Naive thymus-derived CD8-positive, alpha-beta T cell (primary cell): ENCODE measurements at regions not wholly inside any gene's neighbourhood (a gene's known extent, or its start where the extent isn't known, plus 50 kb on each side); places are given as distances from the start of the nearest gene placed in this dataset.
A peak's percentile ranks its signal among the peaks of the same experiment; 100 is the strongest.

Experiments
- ATAC-seq, 2 donors: fragments of 150-1000 bp; cut with Tn5 transposase in 1 of 2; sonication (Bioruptor Pico), chemical (Tn5 transposase) in 1 of 2; 1 replicate in 1 of 2; 2 replicates in 1 of 2; pipeline ENCODE4 v1.10.0; 2021; ENCODE audit warnings: mild to moderate bottlenecking in 2 of 2, moderate library complexity in 2 of 2
- POLR2A ChIA-PET: fragments of 350-600 bp; sonication (Branson Sonifier 250); formaldehyde crosslinking; loops from one replicate; lab custom pipeline; 2021; ENCODE audit warnings: antibody characterized with exemption; lab: Charles Lee
- DNase-seq, 10 donors: peaks; one replicate each; pipeline versions ENCODE4 v3.0.0 to v3.0.0-alpha.2; 2020 to 2022
- H3K27ac Mint-ChIP-seq, 10 donors: one replicate each; pipeline ENCODE4 v1.8.0; 2020 to 2022; ENCODE audit warnings: mild to moderate bottlenecking in 10 of 10, mixed read lengths in 10 of 10, moderate library complexity in 4 of 10, inconsistent platforms in 1 of 10
- H3K27me3 Mint-ChIP-seq, 5 donors: one replicate each; pipeline ENCODE4 v1.8.0; 2021 to 2022; ENCODE audit warnings: mixed read lengths in 5 of 5
- H3K36me3 Mint-ChIP-seq, 3 donors: one replicate each; pipeline ENCODE4 v1.8.0; 2020 to 2022; ENCODE audit warnings: mixed read lengths in 3 of 3, mild to moderate bottlenecking in 2 of 3, inconsistent platforms in 1 of 3
- H3K4me1 Mint-ChIP-seq, 4 donors: one replicate each; pipeline ENCODE4 v1.8.0; 2021 to 2022; ENCODE audit warnings: mixed read lengths in 4 of 4
- H3K4me3 Mint-ChIP-seq, 10 donors: one replicate each; pipeline ENCODE4 v1.8.0; 2020 to 2022; ENCODE audit warnings: mild to moderate bottlenecking in 10 of 10, mixed read lengths in 10 of 10, moderate library complexity in 6 of 10, inconsistent platforms in 1 of 10
- H3K9me3 Mint-ChIP-seq, 9 donors: one replicate each; pipeline ENCODE4 v1.8.0; 2020 to 2022; ENCODE audit warnings: mixed read lengths in 9 of 9, mild to moderate bottlenecking in 3 of 9, inconsistent platforms in 1 of 9, moderate library complexity in 1 of 9

DNA sequence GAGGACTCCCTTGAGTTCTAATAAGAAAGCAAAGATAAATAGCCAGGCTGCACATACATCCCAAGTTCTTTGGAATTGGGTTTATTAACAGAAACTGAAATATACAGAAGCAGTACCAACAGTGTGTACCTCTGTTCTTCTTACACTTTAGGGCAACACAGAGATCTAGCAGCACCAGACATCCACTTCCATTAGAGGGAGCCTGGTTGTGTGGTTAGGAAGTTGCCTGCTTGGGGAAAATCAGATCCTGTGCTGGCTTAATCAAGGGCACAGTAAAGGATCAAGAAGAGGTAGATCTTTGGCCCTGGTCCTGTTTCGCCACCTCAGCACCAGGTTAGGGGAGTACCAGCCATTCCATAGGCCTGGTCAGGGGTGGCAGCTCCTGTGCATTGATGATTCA, 231.1 kb upstream of the ARHGAP24 start:
- POLR2A ChIA-PET = no interaction called here
- Mint-ChIP-seq H3K4me1 (no peaks in the 10 kb centered on the region), H3K4me3 (no peak overlapping the region), H3K9me3 (peaks cover 2 to 52% (median 13%) of the 10 kb centered on the region in 9 donors), H3K27ac (no peak overlapping the region), H3K27me3 (peaks cover 0 to 4% (median 2%) of the 10 kb centered on the region in 5 donors), H3K36me3 (no peaks in the 10 kb centered on the region)
- ATAC-seq = no peak
- no peak for DNase-seq

DNA sequence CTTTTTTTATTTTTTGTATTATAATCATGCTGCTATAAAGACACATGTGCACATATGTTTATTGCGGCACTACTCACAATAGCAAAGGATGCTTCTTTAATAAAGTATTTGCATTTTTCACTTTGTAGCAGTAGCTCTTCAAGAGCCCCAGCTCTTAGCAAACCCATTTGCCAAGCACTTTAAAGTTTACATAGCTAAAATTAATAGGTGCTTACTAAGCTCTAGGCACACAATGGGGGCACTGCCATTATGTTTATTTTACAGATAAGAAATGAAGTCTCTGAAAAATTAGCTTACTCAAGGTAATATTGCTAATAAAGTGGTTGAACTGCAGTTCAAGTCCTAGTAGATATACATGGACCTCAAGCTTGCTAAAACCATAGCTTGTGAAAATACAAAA, 230.3 kb upstream of the ARHGAP24 start:
- no peak overlapping the region for H3K27ac Mint-ChIP-seq
- ATAC-seq (no peak), DNase-seq (no peak)
- peaks cover 0 to 50% (median 9%) of the 10 kb centered on the region in 9 donors for H3K9me3 Mint-ChIP-seq
- H3K27me3 Mint-ChIP-seq = peaks cover 0 to 2% (median 0%) of the 10 kb centered on the region in 5 donors
- POLR2A ChIA-PET = interaction anchor here (0.6 kb wide), 1 partner anchor 462 kb away, joined by 3 read pairs; no protein-coding TSS in a partner anchor
- H3K36me3 Mint-ChIP-seq = no peaks in the 10 kb centered on the region
- H3K4me1 Mint-ChIP-seq = no peaks in the 10 kb centered on the region
- H3K4me3 Mint-ChIP-seq = no peak overlapping the region

DNA sequence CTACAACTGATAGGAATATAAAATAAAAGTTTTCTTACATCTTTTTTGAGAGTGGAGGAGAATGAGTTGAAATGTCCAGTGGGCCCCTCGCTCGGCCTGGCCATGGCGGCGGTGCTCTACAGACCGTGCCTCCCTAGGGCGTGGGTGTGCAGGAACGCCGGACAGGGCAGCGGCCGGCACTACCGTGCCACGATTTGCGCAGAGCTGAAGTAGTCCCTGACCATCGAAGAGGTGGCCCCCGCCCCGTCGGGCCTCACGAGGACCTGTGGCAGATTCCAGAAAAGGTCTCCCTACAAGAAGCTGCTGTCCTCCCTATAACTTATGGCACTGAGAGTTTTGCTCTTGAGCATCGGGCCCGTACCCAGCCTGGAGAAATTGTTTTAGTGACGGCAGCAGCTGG, 228.9 kb upstream of the ARHGAP24 start:
- POLR2A ChIA-PET = no interaction called here
- H3K4me3 Mint-ChIP-seq = no peak overlapping the region
- H3K27ac Mint-ChIP-seq = peak overlapping the region in 1 of 10 donors; percentile 65
- ATAC-seq (no peak), DNase-seq (no peak)
- peaks cover 0 to 2% (median 0%) of the 10 kb centered on the region in 5 donors for H3K27me3 Mint-ChIP-seq
- H3K9me3 Mint-ChIP-seq = peaks cover 0 to 42% (median 4%) of the 10 kb centered on the region in 9 donors
- H3K4me1 Mint-ChIP-seq = no peaks in the 10 kb centered on the region
- H3K36me3 Mint-ChIP-seq = no peaks in the 10 kb centered on the region

DNA sequence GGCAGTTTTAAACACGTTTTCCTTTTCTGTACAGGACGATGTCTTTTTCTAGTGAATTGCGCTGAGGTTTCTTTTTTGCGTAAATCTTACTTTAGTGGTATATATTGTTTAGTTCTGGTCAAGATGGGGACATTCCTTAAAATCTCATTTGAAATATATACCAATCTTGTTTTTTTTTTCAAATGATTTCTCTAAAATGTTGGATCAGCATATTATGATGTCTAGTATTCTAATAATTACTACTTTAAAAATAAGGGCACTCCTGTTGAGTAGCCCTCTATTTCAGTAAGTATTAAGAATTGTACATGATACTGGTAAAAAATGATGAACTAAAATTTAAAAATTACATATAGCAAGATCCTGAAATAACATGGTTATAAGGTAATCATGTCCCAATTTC, 224.1 kb upstream of the ARHGAP24 start:
- no peaks in the 10 kb centered on the region for H3K4me1 Mint-ChIP-seq
- H3K27me3 Mint-ChIP-seq = peaks cover 0 to 2% (median 0%) of the 10 kb centered on the region in 5 donors
- no peak overlapping the region for H3K27ac Mint-ChIP-seq
- peaks cover 0 to 47% (median 14%) of the 10 kb centered on the region in 9 donors for H3K9me3 Mint-ChIP-seq
- DNase-seq (no peak), ATAC-seq (no peak)
- peaks cover 0 to 7% (median 0%) of the 10 kb centered on the region in 3 donors for H3K36me3 Mint-ChIP-seq
- POLR2A ChIA-PET = no interaction called here
- no peak overlapping the region for H3K4me3 Mint-ChIP-seq

GRCh38 chr4:85257817-85258370, 217.1 kb upstream of the ARHGAP24 start:
- Mint-ChIP-seq H3K27me3 (peaks cover 0 to 2% (median 0%) of the 10 kb centered on the region in 5 donors), H3K27ac (no peak overlapping the region), H3K36me3 (peaks cover 0 to 8% (median 0%) of the 10 kb centered on the region in 3 donors), H3K9me3 (peaks cover 0 to 24% (median 16%) of the 10 kb centered on the region in 9 donors), H3K4me1 (no peaks in the 10 kb centered on the region), H3K4me3 (no peak overlapping the region)
- DNase-seq = no peak
- POLR2A ChIA-PET = no interaction called here
- ATAC-seq = no peak

GRCh38 chr4:85260064-85260463, 214.9 kb upstream of the ARHGAP24 start:
- H3K4me1 Mint-ChIP-seq = no peaks in the 10 kb centered on the region
- peaks cover 0 to 11% (median 7%) of the 10 kb centered on the region in 9 donors for H3K9me3 Mint-ChIP-seq
- no peak overlapping the region for H3K4me3 Mint-ChIP-seq
- H3K36me3 Mint-ChIP-seq = peaks cover 0 to 8% (median 0%) of the 10 kb centered on the region in 3 donors
- H3K27ac Mint-ChIP-seq = no peak overlapping the region
- no peak for ATAC-seq
- H3K27me3 Mint-ChIP-seq = peaks cover 0 to 2% (median 0%) of the 10 kb centered on the region in 5 donors
- POLR2A ChIA-PET = no interaction called here
- no peak for DNase-seq

GRCh38 chr4:85265234-85265633, 209.7 kb upstream of the ARHGAP24 start:
- DNase-seq (no peak), ATAC-seq (no peak)
- Mint-ChIP-seq H3K4me1 (no peaks in the 10 kb centered on the region), H3K4me3 (no peak overlapping the region), H3K36me3 (no peaks in the 10 kb centered on the region), H3K27ac (no peak overlapping the region), H3K9me3 (peaks cover 0 to 8% (median 0%) of the 10 kb centered on the region in 9 donors), H3K27me3 (peaks cover 0 to 2% (median 0%) of the 10 kb centered on the region in 5 donors)
- POLR2A ChIA-PET = no interaction called here

DNA sequence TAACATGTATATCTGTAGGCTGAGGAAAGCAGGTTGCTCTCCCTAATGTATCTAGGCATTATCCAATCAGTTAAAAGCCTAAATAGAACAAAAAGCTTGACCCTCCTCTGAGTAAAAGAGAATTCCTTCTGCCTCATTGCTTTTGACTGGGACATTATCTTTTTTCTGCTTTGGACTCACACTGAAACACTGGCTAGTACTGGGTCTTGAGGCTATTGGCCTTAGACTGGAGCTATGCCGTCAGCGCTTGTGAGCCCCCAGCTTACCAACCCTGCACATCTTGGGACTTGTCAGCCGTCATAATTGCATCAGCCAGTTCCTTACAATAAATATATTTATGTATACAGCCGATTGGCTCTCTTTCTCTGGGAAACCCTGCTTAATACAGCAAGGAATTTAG, 206.8 kb upstream of the ARHGAP24 start:
- POLR2A ChIA-PET = no interaction called here
- peaks cover 0 to 19% (median 2%) of the 10 kb centered on the region in 9 donors for H3K9me3 Mint-ChIP-seq
- no peak overlapping the region for H3K27ac Mint-ChIP-seq
- H3K4me1 Mint-ChIP-seq = no peaks in the 10 kb centered on the region
- DNase-seq (no peak), ATAC-seq (no peak)
- H3K4me3 Mint-ChIP-seq = no peak overlapping the region
- H3K27me3 Mint-ChIP-seq = no peaks in the 10 kb centered on the region
- H3K36me3 Mint-ChIP-seq = no peaks in the 10 kb centered on the region

DNA sequence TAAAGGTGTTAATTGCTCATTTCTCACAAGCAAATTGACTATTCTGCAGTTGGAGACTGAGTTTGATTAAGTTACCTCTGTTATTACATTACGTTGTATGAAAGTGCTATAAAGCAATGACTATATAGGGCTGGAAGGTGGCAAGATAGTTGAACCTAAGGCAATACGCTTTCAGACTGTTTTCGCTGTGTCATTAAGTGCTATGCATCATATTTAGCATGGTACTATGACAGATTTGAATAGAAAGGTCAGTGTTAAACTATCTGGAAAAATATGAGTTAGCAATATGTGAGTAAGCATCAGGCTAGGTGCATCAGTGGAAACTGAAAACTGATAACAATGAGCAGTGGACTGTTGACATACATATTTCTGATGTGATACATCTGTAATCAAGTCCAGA, 206.0 kb upstream of the ARHGAP24 start:
- ATAC-seq (no peak), DNase-seq (no peak)
- Mint-ChIP-seq H3K27me3 (no peaks in the 10 kb centered on the region), H3K4me3 (no peak overlapping the region), H3K4me1 (no peaks in the 10 kb centered on the region), H3K9me3 (peaks cover 0 to 26% (median 7%) of the 10 kb centered on the region in 9 donors), H3K27ac (peak overlapping the region in 1 of 10 donors; percentile 16), H3K36me3 (no peaks in the 10 kb centered on the region)
- POLR2A ChIA-PET = no interaction called here

GRCh38 chr4:85274955-85275354, 200.0 kb upstream of the ARHGAP24 start:
- ATAC-seq (no peak), DNase-seq (no peak)
- no peak overlapping the region for H3K27ac Mint-ChIP-seq
- H3K36me3 Mint-ChIP-seq = no peaks in the 10 kb centered on the region
- POLR2A ChIA-PET = no interaction called here
- no peaks in the 10 kb centered on the region for H3K4me1 Mint-ChIP-seq
- H3K4me3 Mint-ChIP-seq = no peak overlapping the region
- peaks cover 0 to 35% (median 10%) of the 10 kb centered on the region in 9 donors for H3K9me3 Mint-ChIP-seq
- H3K27me3 Mint-ChIP-seq = no peaks in the 10 kb centered on the region

DNA sequence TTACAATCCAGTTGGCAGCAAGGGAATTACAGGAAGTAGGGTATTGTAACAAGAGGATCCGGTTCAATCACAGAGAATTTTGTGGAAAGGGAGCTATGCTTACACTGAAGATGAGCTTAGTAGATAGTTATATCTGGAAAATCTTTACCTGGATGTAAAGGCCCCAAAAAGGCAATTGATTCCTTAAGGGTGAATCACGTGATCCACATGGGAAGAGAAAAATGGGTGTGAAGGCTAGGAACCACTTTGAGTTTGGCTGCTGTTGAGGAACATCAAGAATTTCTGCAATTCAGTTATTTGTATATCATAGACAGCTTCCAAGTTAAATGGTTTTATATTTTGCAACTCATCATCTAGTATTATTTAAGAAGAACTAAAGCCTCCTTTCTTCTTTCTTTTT, 194.0 kb upstream of the ARHGAP24 start:
- Mint-ChIP-seq H3K36me3 (no peaks in the 10 kb centered on the region), H3K9me3 (peaks cover 0 to 8% (median 2%) of the 10 kb centered on the region in 9 donors), H3K27ac (no peak overlapping the region), H3K4me1 (no peaks in the 10 kb centered on the region), H3K4me3 (no peak overlapping the region), H3K27me3 (no peaks in the 10 kb centered on the region)
- no peak for DNase-seq
- no peak for ATAC-seq
- POLR2A ChIA-PET = no interaction called here

DNA sequence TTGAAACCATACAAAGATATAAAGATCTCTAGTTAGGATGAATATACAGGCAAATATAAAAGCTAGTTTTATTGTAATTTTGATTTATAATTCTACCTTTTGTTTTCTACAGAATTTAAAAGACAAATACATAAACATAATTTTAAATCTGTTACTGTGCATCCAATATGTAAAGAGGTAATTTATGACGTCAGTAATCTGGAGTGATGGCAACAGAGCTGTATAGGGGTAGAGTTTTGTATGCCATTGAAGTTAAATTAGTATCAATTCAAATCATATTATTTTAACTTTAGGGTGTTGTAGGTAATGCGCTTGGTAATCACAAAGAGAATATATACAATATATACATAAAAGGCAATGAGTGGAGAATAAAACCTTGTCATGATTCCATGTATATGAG, 183.7 kb upstream of the ARHGAP24 start:
- Mint-ChIP-seq H3K27me3 (no peaks in the 10 kb centered on the region), H3K36me3 (no peaks in the 10 kb centered on the region), H3K27ac (no peak overlapping the region), H3K9me3 (peaks cover 0 to 18% (median 13%) of the 10 kb centered on the region in 9 donors), H3K4me1 (no peaks in the 10 kb centered on the region), H3K4me3 (no peak overlapping the region)
- POLR2A ChIA-PET = no interaction called here
- DNase-seq = no peak
- no peak for ATAC-seq

DNA sequence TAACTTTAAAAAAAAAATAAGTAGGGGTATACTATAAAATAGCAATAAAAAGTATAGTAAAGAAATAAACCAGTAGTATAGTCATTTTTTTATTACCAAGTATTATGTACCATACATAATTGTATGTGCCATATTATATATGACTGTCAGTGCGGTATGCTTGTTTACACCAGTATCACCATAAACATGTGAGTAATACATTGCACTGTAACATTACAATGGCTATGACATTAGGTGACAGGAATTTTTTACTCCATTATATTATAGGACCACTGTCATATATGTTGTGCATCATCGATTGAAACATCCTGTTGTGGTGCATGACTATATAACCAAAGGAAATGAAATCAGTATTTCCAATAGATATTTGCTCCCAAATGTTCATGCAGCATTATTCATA, 176.9 kb upstream of the ARHGAP24 start:
- no peak for DNase-seq
- ATAC-seq = no peak
- Mint-ChIP-seq H3K4me1 (no peaks in the 10 kb centered on the region), H3K9me3 (peaks cover 0 to 16% (median 3%) of the 10 kb centered on the region in 9 donors), H3K27ac (no peak overlapping the region), H3K4me3 (no peak overlapping the region), H3K27me3 (no peaks in the 10 kb centered on the region), H3K36me3 (no peaks in the 10 kb centered on the region)
- POLR2A ChIA-PET = no interaction called here

DNA sequence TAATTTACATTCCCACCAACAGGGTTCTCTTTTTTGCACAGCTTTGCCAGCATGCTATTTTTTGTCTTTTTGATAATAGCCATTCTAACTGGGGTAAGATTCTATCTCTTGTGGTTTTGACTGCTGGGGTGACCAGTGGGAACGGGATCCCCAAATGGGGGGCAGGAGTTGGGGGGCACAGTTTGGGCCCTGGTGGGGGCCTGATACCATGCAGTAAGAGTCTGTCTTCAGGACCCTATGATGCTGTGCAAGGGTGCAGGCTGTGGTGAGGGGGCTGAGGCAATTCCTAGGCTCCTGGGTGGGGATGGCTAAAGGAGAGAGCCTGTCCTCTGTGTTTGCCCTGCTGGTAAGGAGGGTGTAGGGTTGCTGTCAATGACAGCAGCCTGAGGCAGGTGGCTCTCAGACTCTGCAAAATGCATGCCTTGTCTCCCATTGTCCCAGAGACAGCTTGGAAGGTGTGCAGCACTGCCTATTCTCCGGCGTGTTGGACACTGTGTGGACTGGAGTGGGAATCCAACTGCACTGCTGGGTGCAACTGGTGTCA, 172.7 kb upstream of the ARHGAP24 start:
- Mint-ChIP-seq H3K4me1 (no peaks in the 10 kb centered on the region), H3K27ac (no peak overlapping the region), H3K36me3 (no peaks in the 10 kb centered on the region), H3K4me3 (no peak overlapping the region), H3K9me3 (peaks cover 0 to 19% (median 0%) of the 10 kb centered on the region in 9 donors), H3K27me3 (no peaks in the 10 kb centered on the region)
- DNase-seq (no peak), ATAC-seq (no peak)
- POLR2A ChIA-PET = no interaction called here
